ENCODE measurements at regions not wholly inside any gene's neighbourhood (a gene's known extent, or its start where the extent isn't known, plus 50 kb on each side); places are given as distances from the start of the nearest gene placed in this dataset.
"Not testable (repeated sequence)": the region's sequence is repeated elsewhere in the genome, so short reads cannot be mapped to it uniquely, and the experiment has no call there.

DNA sequence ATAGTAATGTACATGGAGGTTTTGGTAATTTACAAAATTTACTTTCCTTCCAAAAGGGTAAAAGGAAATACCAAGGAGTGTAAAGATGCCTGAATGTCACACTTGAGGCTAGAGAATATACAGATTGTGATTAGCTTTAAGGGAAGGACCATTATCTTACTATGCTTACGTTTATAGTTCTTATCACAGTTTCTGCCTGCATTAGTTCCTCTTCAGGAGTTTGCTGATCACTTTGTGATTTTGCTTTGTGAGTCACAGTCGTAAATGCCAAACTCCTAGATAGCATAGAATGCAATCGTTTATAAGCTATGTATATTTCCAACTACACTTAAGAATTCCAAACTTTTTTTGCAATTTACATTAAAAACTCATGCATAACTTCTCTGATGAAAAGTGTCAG is 1034.6 kb downstream of the DIPK2A start:
- TF ChIP-seq SP1 (IDR thresholded peaks at IDR 0.05), result no peak
- no peak for TF ChIP-seq SUZ12 (IDR thresholded peaks at IDR 0.05)
- TF ChIP-seq ZNF384 (IDR thresholded peaks at IDR 0.05), result no peak
- TF ChIP-seq ARNT (IDR thresholded peaks at IDR 0.05), result no peak
- no peak for TF ChIP-seq ELF4 (IDR thresholded peaks at IDR 0.05)
- no peak for TF ChIP-seq LEF1 (IDR thresholded peaks at IDR 0.05; ENCODE audit: borderline replicate concordance)
- TF ChIP-seq BHLHE40 (IDR thresholded peaks at IDR 0.05; ENCODE audit: borderline replicate concordance), result no peak
- TF ChIP-seq FOXK2 (IDR thresholded peaks at IDR 0.05), result no peak
- DNase-seq (ENCODE audit: extremely low spot score), result no peak
- ChIA-PET CTCF (no interaction called here), POLR2A (no interaction called here)

GRCh38 chr3:145013931-145014330 is 1042.3 kb downstream of the DIPK2A start:
- ChIA-PET POLR2A (no interaction called here), CTCF (no interaction called here)
- no peak for TF ChIP-seq SP1 (IDR thresholded peaks at IDR 0.05)
- no peak for TF ChIP-seq CTBP1 (IDR thresholded peaks at IDR 0.05; ENCODE audit: borderline replicate concordance)
- TF ChIP-seq, protein P1, sequence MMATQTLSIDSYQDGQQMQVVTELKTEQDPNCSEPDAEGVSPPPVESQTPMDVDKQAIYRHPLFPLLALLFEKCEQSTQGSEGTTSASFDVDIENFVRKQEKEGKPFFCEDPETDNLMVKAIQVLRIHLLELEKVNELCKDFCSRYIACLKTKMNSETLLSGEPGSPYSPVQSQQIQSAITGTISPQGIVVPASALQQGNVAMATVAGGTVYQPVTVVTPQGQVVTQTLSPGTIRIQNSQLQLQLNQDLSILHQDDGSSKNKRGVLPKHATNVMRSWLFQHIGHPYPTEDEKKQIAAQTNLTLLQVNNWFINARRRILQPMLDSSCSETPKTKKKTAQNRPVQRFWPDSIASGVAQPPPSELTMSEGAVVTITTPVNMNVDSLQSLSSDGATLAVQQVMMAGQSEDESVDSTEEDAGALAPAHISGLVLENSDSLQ (IDR thresholded peaks at IDR 0.05), result no peak
- TF ChIP-seq FOXM1 (IDR thresholded peaks at IDR 0.05; ENCODE audit: borderline replicate concordance), result no peak
- TF ChIP-seq SUZ12 (IDR thresholded peaks at IDR 0.05), result no peak
- TF ChIP-seq TARDBP (IDR thresholded peaks at IDR 0.05), result no peak
- no peak for TF ChIP-seq FOXA1 (IDR thresholded peaks at IDR 0.05)
- no peak for TF ChIP-seq NFRKB (IDR thresholded peaks at IDR 0.05)
- TF ChIP-seq FOXK2 (IDR thresholded peaks at IDR 0.05), result no peak
- DNase-seq (ENCODE audit: extremely low spot score), result no peak

DNA sequence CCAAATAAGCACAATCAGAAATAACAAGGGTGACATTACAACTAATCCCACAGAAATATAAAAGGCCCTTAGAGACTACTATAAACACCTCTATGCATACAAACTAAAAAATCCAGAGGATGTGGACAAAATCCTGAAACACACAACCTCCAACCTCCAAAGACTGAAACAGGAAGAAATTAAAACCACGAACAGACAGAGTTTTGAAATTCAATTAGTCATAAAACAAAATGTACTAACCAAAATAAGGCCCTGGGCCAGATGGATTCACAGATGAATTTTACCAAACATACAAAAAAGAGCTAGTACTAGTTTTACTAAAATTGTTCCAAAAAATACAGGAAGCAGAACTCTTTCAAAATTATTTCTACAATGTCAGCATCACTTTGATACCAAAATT is 1043.6 kb downstream of the DIPK2A start:
- TF ChIP-seq FOXM1 (IDR thresholded peaks at IDR 0.05; ENCODE audit: borderline replicate concordance), result no peak
- no peak for TF ChIP-seq NFRKB (IDR thresholded peaks at IDR 0.05)
- no peak for TF ChIP-seq TARDBP (IDR thresholded peaks at IDR 0.05)
- TF ChIP-seq, protein P1 (IDR thresholded peaks at IDR 0.05), result no peak
- no peak for DNase-seq (ENCODE audit: extremely low spot score)
- ChIA-PET CTCF (no interaction called here), POLR2A (no interaction called here)

DNA sequence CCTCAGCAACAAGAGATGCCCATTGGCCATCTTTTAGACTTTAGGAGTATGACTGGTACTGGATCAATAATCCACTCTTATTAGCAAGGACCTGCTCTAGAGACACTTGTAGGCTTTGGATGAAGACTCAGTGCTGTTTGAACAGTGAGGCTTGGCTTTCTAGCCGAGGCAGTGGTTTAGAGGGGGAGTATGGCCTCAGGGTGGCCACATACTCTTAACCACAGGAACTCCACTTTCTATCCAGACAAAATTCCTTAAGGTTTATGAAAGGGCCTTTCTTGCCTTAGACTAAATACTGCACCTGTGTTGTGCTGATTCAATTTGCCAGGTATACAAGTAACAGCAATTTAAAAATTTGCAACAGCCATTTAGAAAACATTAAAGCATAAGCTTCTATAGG is 1046.3 kb downstream of the DIPK2A start:
- DNase-seq (ENCODE audit: extremely low spot score), result no peak
- POLR2A ChIA-PET, result no interaction called here

GRCh38 chr3:145022447-145022846 is 1050.8 kb downstream of the DIPK2A start:
- POLR2A ChIA-PET, result no interaction called here
- no peak for TF ChIP-seq ARNT (IDR thresholded peaks at IDR 0.05)
- TF ChIP-seq L3MBTL2 (conservative IDR thresholded peaks at IDR 0.05), result no peak
- TF ChIP-seq SUZ12 (IDR thresholded peaks at IDR 0.05), result no peak
- no peak for TF ChIP-seq CTBP1 (IDR thresholded peaks at IDR 0.05; ENCODE audit: borderline replicate concordance)
- no peak for TF ChIP-seq BHLHE40 (IDR thresholded peaks at IDR 0.05; ENCODE audit: borderline replicate concordance)
- TF ChIP-seq ELF4 (IDR thresholded peaks at IDR 0.05), result no peak
- TF ChIP-seq, protein P1 (IDR thresholded peaks at IDR 0.05), result no peak
- no peak for TF ChIP-seq NFRKB (IDR thresholded peaks at IDR 0.05)
- no peak for TF ChIP-seq SP1 (IDR thresholded peaks at IDR 0.05)
- TF ChIP-seq ZNF384 (IDR thresholded peaks at IDR 0.05), result no peak
- no peak for TF ChIP-seq FOXK2 (IDR thresholded peaks at IDR 0.05)
- no peak for TF ChIP-seq LEF1 (IDR thresholded peaks at IDR 0.05; ENCODE audit: borderline replicate concordance)
- no peak for TF ChIP-seq FOXM1 (IDR thresholded peaks at IDR 0.05; ENCODE audit: borderline replicate concordance)
- DNase-seq (ENCODE audit: extremely low spot score), result no peak
- CTCF ChIA-PET, result interaction anchor here (0.6 kb wide), 1 partner anchor 1238 kb away, joined by 4 read pairs; no protein-coding TSS in a partner anchor

More for the DNA sequence above, 1046.3 kb downstream of the DIPK2A start:
- TF ChIP-seq FOXM1 (IDR thresholded peaks at IDR 0.05; ENCODE audit: borderline replicate concordance) (no peak), SUZ12 (IDR thresholded peaks at IDR 0.05) (no peak), NFRKB (IDR thresholded peaks at IDR 0.05) (no peak), BHLHE40 (IDR thresholded peaks at IDR 0.05; ENCODE audit: borderline replicate concordance) (no peak), FOXK2 (IDR thresholded peaks at IDR 0.05) (no peak), L3MBTL2 (conservative IDR thresholded peaks at IDR 0.05) (no peak), ARNT (IDR thresholded peaks at IDR 0.05) (no peak), FOXA1 (IDR thresholded peaks at IDR 0.05) (no peak), TARDBP (IDR thresholded peaks at IDR 0.05) (no peak), LEF1 (IDR thresholded peaks at IDR 0.05; ENCODE audit: borderline replicate concordance) (no peak)
- TF ChIP-seq, protein P1 (IDR thresholded peaks at IDR 0.05), result no peak
- CTCF ChIA-PET, result no interaction called here

DNA sequence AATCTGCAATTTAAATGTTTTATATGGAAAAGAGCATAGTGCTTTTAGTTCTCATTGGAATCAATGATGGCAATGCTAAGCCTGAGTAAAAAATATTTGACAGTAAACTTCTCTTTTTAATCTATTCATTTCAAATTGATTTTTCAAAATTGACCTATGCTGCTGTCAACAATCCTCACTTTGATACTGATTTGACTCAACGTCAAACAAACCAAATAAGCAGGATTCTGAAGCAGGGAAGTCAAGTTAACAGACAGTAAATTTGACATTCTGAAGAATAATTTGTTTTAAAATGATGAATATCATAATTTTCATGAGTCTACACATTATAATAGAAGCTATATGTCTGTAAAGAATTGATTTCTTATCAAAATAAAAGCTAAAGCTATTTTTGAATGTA is 1053.1 kb downstream of the DIPK2A start:
- no peak for DNase-seq (ENCODE audit: extremely low spot score)
- ChIA-PET POLR2A (interaction anchor here (0.7 kb wide), 1 partner anchor 9 kb away, joined by 3 read pairs; no protein-coding TSS in a partner anchor), CTCF (no interaction called here)

DNA sequence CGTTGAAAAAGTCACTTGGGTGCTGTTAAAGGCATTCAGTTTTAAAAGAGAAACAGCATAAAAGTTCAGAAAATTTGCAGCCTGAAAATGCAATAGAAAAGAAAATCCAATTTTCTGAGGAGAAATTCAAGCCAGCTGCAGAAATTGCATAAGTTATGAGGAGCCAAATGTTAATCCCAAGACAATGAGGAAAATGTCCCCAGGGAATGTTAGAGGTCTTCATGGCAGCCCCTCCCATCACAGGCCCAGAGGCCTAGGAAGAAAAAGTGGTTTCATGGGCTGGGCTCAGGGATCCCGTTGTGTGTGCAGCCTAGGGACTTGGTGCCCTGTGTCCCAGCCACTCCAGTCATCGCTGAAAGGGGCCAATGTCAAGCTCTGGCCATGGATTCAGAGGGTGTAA is 1055.6 kb downstream of the DIPK2A start:
- CTCF ChIA-PET; POLR2A ChIA-PET; DNase-seq (ENCODE audit: extremely low spot score): not testable (repeated sequence)

More for the DNA sequence above, 1053.1 kb downstream of the DIPK2A start:
- TF ChIP-seq, protein P1 (IDR thresholded peaks at IDR 0.05), result no peak
- TF ChIP-seq LEF1 (IDR thresholded peaks at IDR 0.05; ENCODE audit: borderline replicate concordance) (no peak), FOXM1 (IDR thresholded peaks at IDR 0.05; ENCODE audit: borderline replicate concordance) (no peak), TARDBP (IDR thresholded peaks at IDR 0.05) (no peak)
